GM12892 (cell line): ENCODE measurements at regions not wholly inside any gene's neighbourhood (a gene's known extent, or its start where the extent isn't known, plus 50 kb on each side); places are given as distances from the start of the nearest gene placed in this dataset.

Experiments
- POLR2A ChIP-seq: IDR thresholded peaks from 2 replicates; pipeline ENCODE4 v1.6.1; 2011; ENCODE audit warnings: low read depth, low read length, control low read depth
- POLR2AphosphoS5 ChIP-seq: IDR thresholded peaks from 2 replicates; pipeline ENCODE4 v1.6.1; 2011; ENCODE audit warnings: low read depth, low read length, control low read depth
- TAF1 ChIP-seq: IDR thresholded peaks from 2 replicates; pipeline ENCODE4 v1.6.1; 2011; ENCODE audit warnings: low read depth, mild to moderate bottlenecking, control low read depth, low read length, borderline replicate concordance

DNA sequence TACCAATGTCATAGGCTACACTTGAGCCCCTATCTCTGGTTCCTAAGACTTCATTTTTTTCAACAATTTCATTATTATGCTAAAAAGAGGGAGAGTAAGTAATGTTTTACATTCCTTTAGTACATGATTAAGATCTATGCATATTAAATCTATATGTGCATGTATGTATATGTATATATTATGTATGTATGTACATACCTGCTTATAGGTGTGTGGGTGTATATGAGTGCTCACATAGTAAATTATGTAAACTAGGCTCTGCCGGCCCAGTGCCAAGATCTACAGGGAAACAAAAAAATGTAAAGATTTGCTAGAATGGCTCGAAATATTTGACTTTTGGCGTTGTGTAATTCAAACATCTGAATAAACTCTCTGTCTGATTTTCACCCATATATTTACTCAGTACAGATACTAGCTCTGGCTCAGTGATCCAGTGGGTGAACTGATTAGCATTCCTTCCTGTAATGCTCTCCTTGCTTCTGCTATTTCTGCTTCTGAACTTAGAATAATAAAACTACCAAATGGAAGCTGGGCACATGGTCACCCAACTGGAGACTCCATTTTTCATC is 113.1 kb upstream of the FGGY start:
- TF ChIP-seq POLR2A (no peak), POLR2AphosphoS5 (no peak), TAF1 (no peak)
